Right atrium auricular region (tissue), 2 donors: ENCODE measurements at regions not wholly inside any gene's neighbourhood (a gene's known extent, or its start where the extent isn't known, plus 50 kb on each side); places are given as distances from the start of the nearest gene placed in this dataset.

Source experiments
- DNase-seq: peaks from one replicate; pipeline ENCODE4 v3.0.0-alpha.2; 2019; ENCODE audit warnings: low spot score
- H3K27ac ChIP-seq, 2 donors: fragments of 200-600 bp; sonication (generic); 1 replicate in 1 of 2; 2 replicates in 1 of 2; pipeline ENCODE4 v1.5.1; 2016 to 2019
- H3K27me3 ChIP-seq, 2 donors: fragments of 200-600 bp; sonication (generic); one replicate each; pipeline versions ENCODE4 v1.5.1 to v1.6.0; 2017 to 2019
- H3K36me3 ChIP-seq: fragments of 200-600 bp; sonication (generic); one replicate; pipeline ENCODE4 v1.5.1; 2016
- H3K4me1 ChIP-seq, 2 donors: fragments of 200-600 bp; sonication (generic); one replicate each; pipeline versions ENCODE4 v1.5.1 to v1.6.0; 2017 to 2019
- H3K4me3 ChIP-seq, 2 donors: fragments of 200-600 bp; sonication (generic); 1 replicate in 1 of 2; 2 replicates in 1 of 2; pipeline ENCODE4 v1.5.1; 2017 to 2019; ENCODE audit warnings: mild to moderate bottlenecking in 1 of 2, moderate library complexity in 1 of 2
- H3K9me3 ChIP-seq, 2 donors: fragments of 200-600 bp; sonication (generic); one replicate each; pipeline ENCODE4 v1.5.1; 2019
- TF ChIP-seq, protein P1 (sequence below), 2 donors: fragments of 200-600 bp; sonication (generic); IDR thresholded peaks; one replicate each; pipeline ENCODE4 v1.5.1; 2019; ENCODE audit warnings: antibody characterized with exemption in 2 of 2

DNA sequence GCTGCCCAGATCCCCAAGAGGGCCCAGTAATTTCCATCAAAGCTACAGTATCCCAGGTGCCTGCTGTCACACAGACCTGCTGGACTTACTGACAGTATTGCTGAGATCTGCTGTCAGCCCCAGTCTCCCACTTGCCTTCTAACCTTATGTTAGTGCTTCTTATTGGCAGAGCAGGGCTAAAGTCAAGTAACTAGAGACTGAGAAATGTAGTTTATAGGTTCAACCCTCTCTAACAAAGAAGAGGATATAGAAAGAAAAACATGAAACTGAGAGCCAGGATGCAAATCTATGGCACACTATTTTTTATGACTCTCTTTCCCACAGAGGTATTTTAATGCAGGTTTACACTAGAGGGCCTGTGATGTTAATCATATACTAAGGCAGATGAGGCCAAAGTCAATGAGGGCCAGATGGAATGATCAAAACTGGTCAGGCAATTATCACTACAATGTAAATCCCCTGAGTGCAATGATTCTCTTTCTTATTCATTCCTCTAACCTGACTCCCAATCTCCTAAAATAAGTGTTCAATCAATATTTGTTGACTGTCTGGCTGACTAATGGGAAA lies 781.9 kb downstream of the VRK1 start:
- TF ChIP-seq, protein P1, sequence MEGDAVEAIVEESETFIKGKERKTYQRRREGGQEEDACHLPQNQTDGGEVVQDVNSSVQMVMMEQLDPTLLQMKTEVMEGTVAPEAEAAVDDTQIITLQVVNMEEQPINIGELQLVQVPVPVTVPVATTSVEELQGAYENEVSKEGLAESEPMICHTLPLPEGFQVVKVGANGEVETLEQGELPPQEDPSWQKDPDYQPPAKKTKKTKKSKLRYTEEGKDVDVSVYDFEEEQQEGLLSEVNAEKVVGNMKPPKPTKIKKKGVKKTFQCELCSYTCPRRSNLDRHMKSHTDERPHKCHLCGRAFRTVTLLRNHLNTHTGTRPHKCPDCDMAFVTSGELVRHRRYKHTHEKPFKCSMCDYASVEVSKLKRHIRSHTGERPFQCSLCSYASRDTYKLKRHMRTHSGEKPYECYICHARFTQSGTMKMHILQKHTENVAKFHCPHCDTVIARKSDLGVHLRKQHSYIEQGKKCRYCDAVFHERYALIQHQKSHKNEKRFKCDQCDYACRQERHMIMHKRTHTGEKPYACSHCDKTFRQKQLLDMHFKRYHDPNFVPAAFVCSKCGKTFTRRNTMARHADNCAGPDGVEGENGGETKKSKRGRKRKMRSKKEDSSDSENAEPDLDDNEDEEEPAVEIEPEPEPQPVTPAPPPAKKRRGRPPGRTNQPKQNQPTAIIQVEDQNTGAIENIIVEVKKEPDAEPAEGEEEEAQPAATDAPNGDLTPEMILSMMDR (IDR thresholded peaks at IDR 0.05) = no peak
- no peaks in the 10 kb centered on the region for H3K27me3 ChIP-seq
- H3K9me3 ChIP-seq = no peaks in the 10 kb centered on the region
- H3K27ac ChIP-seq = no peak overlapping the region
- DNase-seq = no peak
- no peaks in the 10 kb centered on the region for H3K36me3 ChIP-seq
- H3K4me3 ChIP-seq = no peak overlapping the region
- no peaks in the 10 kb centered on the region for H3K4me1 ChIP-seq

DNA sequence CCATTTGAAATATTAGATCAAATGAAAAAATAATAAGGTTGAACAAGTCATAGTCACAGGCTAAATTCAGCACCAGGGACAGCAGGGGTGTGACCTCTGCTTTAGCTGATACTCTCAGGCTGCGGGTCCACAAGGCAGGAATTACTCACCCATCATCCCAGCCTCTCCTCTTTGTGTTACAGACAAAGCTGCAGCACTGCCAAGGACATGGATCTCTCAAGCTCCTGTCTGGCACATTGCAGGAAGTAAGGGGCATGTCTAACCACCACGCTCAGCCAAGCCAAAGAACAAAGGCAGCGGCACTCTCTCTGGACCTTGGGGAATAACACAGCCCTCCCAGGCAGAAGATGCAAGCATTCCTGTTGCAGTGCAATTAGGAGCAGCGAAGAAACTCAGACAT lies 783.8 kb downstream of the VRK1 start:
- no peak for DNase-seq

DNA sequence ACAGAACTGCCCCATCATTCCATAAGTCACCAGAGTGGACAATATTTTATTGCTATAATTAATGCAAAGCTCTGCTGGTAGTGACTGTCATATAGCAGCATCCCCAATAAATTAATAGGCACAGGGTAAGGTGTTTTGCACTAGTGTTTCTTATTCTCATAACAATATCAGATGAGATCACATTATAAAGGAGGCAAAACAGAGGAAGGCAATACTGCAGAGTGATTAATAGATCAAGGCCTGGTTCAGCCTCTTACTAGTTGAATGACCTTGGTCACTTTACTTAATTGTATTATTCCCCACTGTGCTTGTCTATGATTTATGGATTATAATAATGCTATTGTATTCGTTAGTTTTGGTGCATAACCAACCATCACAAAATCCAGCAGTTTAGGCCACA lies 784.8 kb downstream of the VRK1 start:
- H3K4me1 ChIP-seq = no peaks in the 10 kb centered on the region
- H3K9me3 ChIP-seq = no peaks in the 10 kb centered on the region
- no peaks in the 10 kb centered on the region for H3K27me3 ChIP-seq
- no peak for DNase-seq
- H3K36me3 ChIP-seq = no peaks in the 10 kb centered on the region
- no peak overlapping the region for H3K4me3 ChIP-seq
- H3K27ac ChIP-seq = no peak overlapping the region
- TF ChIP-seq, protein P1 (IDR thresholded peaks at IDR 0.05) = no peak

More for the DNA sequence above, 783.8 kb downstream of the VRK1 start:
- TF ChIP-seq, protein P1 (IDR thresholded peaks at IDR 0.05) = no peak
- H3K4me3 ChIP-seq = no peak overlapping the region
- H3K27ac ChIP-seq = no peak overlapping the region
- H3K4me1 ChIP-seq = no peaks in the 10 kb centered on the region
- no peaks in the 10 kb centered on the region for H3K27me3 ChIP-seq
- H3K9me3 ChIP-seq = no peaks in the 10 kb centered on the region
- H3K36me3 ChIP-seq = no peaks in the 10 kb centered on the region

DNA sequence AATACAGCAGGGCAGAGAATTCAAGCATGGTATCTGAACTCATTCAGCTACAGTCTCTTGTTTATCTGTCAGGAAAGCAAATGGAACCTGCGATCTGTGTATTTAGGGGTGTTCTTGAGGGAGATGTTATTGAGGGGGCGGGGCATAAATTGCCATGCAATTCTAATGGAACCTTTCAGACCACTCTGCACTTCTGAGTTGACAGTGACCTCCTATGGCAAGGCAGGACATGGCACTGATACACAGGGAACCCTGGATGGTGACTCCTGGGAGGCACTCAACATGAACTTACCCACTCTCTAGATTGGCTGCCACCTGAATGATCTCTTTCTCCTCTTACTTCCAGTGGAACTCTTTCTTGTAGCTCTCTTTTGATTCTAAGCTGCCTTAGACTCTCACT lies 787.3 kb downstream of the VRK1 start:
- DNase-seq = no peak
- no peak overlapping the region for H3K27ac ChIP-seq
- no peaks in the 10 kb centered on the region for H3K4me1 ChIP-seq
- H3K27me3 ChIP-seq = no peaks in the 10 kb centered on the region
- H3K36me3 ChIP-seq = no peaks in the 10 kb centered on the region
- no peak overlapping the region for H3K4me3 ChIP-seq
- no peaks in the 10 kb centered on the region for H3K9me3 ChIP-seq
- TF ChIP-seq, protein P1 (IDR thresholded peaks at IDR 0.05) = no peak

DNA sequence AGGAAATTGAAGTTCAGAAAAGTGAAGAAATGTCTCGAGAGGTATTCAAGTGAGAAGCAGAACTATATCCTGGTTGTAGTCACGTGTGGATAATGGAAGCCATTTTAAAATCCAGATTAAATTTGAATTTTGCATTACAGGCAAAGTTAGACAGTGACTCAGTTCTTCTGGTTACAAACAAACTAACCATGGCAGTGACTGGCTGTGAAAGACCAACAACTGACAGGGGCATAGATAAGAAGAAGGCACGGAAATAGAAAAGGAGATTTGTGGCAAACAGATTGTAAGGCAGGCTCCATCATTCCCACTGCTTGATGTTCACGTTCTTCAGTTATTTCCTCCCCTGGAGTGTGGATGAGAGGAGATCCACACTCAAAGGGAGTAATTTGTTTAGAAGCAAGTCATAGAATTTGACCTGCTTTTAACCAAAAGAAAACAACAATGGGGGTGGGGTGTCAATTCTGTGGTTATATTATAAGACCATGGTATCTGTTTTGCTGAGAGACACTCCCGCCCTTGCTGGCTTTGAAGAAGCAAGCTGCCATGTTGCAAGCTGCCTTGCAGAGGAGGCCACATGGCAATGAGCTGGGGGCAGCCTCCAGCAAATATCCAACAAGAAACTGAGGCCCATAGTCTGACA lies 795.3 kb downstream of the VRK1 start:
- no peaks in the 10 kb centered on the region for H3K27me3 ChIP-seq
- no peak overlapping the region for H3K27ac ChIP-seq
- H3K4me1 ChIP-seq = no peaks in the 10 kb centered on the region
- H3K36me3 ChIP-seq = no peaks in the 10 kb centered on the region
- TF ChIP-seq, protein P1 (IDR thresholded peaks at IDR 0.05) = no peak
- DNase-seq = no peak
- no peak overlapping the region for H3K4me3 ChIP-seq
- H3K9me3 ChIP-seq = no peaks in the 10 kb centered on the region

DNA sequence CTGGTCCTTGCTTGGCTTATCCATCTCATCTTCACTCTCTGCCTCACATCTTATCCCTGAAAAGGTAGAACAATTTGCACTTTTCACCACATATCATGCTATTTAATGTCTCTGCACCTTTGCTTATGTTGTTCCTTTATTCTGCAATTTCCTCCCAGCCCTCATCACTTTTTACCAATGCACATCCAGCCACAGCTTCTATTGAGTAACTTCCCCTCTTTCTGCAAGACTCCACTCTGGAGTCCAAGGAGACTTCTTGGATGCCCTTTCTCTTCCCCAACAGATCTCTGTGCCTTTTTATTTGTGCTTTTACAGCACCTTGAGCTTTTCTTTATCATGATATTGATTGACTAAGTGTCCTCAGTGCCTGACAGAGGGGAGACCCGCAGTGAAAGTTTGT lies 797.1 kb downstream of the VRK1 start:
- TF ChIP-seq, protein P1 (IDR thresholded peaks at IDR 0.05) = no peak
- Histone ChIP-seq H3K27ac (no peak overlapping the region), H3K9me3 (no peaks in the 10 kb centered on the region), H3K4me1 (no peaks in the 10 kb centered on the region), H3K27me3 (no peaks in the 10 kb centered on the region), H3K36me3 (no peaks in the 10 kb centered on the region), H3K4me3 (no peak overlapping the region)
- DNase-seq = no peak
